OCI-LY1 (cell line): ENCODE measurements at regions not wholly inside any gene's neighbourhood (a gene's known extent, or its start where the extent isn't known, plus 50 kb on each side); places are given as distances from the start of the nearest gene placed in this dataset.
A peak's percentile ranks its signal among the peaks of the same experiment; 100 is the strongest.

Experiments used
- H2AFZ ChIP-seq: fragments of 200-600 bp; sonication (generic), shearing (Covaris generic); 2 replicates; pipeline ENCODE4 v1.6.0; 2014; ENCODE audit warnings: antibody characterized with exemption, mild to moderate bottlenecking, low read length
- H3F3A ChIP-seq: fragments of 200-600 bp; sonication (generic), shearing (Covaris generic); 2 replicates; pipeline ENCODE4 v1.6.0; 2014; ENCODE audit warnings: mild to moderate bottlenecking, antibody characterized with exemption, low read length, moderate library complexity; ENCODE audit not compliant: insufficient read depth
- H3K27ac ChIP-seq: fragments of 200-600 bp; sonication (generic); 2 replicates; pipeline ENCODE4 v1.5.1; 2014; ENCODE audit warnings: low read length, mixed run types, mild to moderate bottlenecking, low read depth; ENCODE audit not compliant: poor library complexity, severe bottlenecking
- H3K27me3 ChIP-seq: fragments of 200-600 bp; sonication (generic); 2 replicates; pipeline ENCODE4 v1.6.0; 2014; ENCODE audit warnings: antibody characterized with exemption, mild to moderate bottlenecking, low read length, moderate library complexity; ENCODE audit not compliant: insufficient read depth
- H3K36me3 ChIP-seq: fragments of 200-600 bp; sonication (generic); 2 replicates; pipeline ENCODE4 v1.6.1; 2014; ENCODE audit warnings: mild to moderate bottlenecking, antibody characterized with exemption, low read length, moderate library complexity, mixed read lengths; ENCODE audit not compliant: insufficient read depth
- H3K4me1 ChIP-seq: fragments of 200-600 bp; sonication (generic); 2 replicates; pipeline ENCODE4 v1.5.1; 2014; ENCODE audit warnings: mild to moderate bottlenecking, low read length, moderate library complexity; ENCODE audit not compliant: insufficient read depth, severe bottlenecking
- H3K4me2 ChIP-seq: fragments of 200-600 bp; sonication (generic), shearing (Covaris generic); 2 replicates; pipeline ENCODE4 v1.6.1; 2014; ENCODE audit warnings: low read length
- H3K4me3 ChIP-seq: fragments of 200-600 bp; sonication (generic); 2 replicates; pipeline ENCODE4 v1.5.1; 2014; ENCODE audit warnings: low read length, low read depth, mild to moderate bottlenecking, mixed read lengths; ENCODE audit not compliant: poor library complexity, severe bottlenecking
- H3K79me2 ChIP-seq: fragments of 200-600 bp; shearing (Covaris generic); 2 replicates; pipeline ENCODE4 v1.6.1; 2016; ENCODE audit warnings: mixed run types, low read length, mixed read lengths; ENCODE audit not compliant: insufficient read depth
- H3K9ac ChIP-seq: fragments of 200-600 bp; sonication (generic), shearing (Covaris generic); 2 replicates; pipeline ENCODE4 v1.6.1; 2014; ENCODE audit warnings: mild to moderate bottlenecking, low read length, mixed read lengths
- H3K9me2 ChIP-seq: fragments of 200-600 bp; sonication (generic), shearing (Covaris generic); 2 replicates; pipeline ENCODE4 v1.6.1; 2014; ENCODE audit warnings: low read depth, mild to moderate bottlenecking, low read length, mixed read lengths
- H3K9me3 ChIP-seq: fragments of 200-600 bp; shearing (Covaris generic); 2 replicates; pipeline ENCODE4 v1.6.1; 2014; ENCODE audit warnings: low read length, mixed read lengths
- H4K20me1 ChIP-seq: fragments of 200-600 bp; sonication (generic), shearing (Covaris generic); 2 replicates; pipeline ENCODE4 v1.6.0; 2016; ENCODE audit warnings: mild to moderate bottlenecking, low read length; ENCODE audit not compliant: insufficient read depth
- CTCF ChIP-seq: fragments of 200-600 bp; sonication (generic), shearing (Covaris generic); IDR thresholded peaks from 2 replicates; pipeline ENCODE4 v1.5.1; 2017; ENCODE audit warnings: mild to moderate bottlenecking, antibody characterized with exemption, low read length, moderate library complexity, mixed read lengths
- EZH2 ChIP-seq: fragments of 200-600 bp; sonication (generic), shearing (Covaris generic); IDR thresholded peaks from 2 replicates; pipeline ENCODE4 v1.8.0; 2017; ENCODE audit warnings: borderline replicate concordance, mixed run types, mild to moderate bottlenecking, antibody characterized with exemption, low read length, moderate library complexity, mixed read lengths

GRCh38 chr16:85528528-85529387 is 84.4 kb upstream of the GSE1 start:
- no peak overlapping the region for H3K9ac ChIP-seq

GRCh38 chr16:85529489-85530369 is 83.4 kb upstream of the GSE1 start:
- Histone ChIP-seq H2AFZ (no peak overlapping the region), H3K9me3 (no peaks in the 10 kb centered on the region), H3K4me3 (no peak overlapping the region), H3K4me1 (peaks cover 7% of the 10 kb centered on the region), H3K79me2 (no peaks in the 10 kb centered on the region), H3K27me3 (no peaks in the 10 kb centered on the region; the same call in 1 of the 2 replicates), H3K27ac (no peak overlapping the region), H3K36me3 (no peaks in the 10 kb centered on the region), H3F3A (no peaks in the 10 kb centered on the region), H3K9me2 (no peaks in the 10 kb centered on the region), H4K20me1 (no peaks in the 10 kb centered on the region), H3K9ac (no peak overlapping the region), H3K4me2 (no peak overlapping the region)
- TF ChIP-seq CTCF (no peak), EZH2 (no peak)

More at GRCh38 chr16:85528528-85529387, 84.4 kb upstream of the GSE1 start:
- Histone ChIP-seq H3K9me3 (no peaks in the 10 kb centered on the region), H3K9me2 (no peaks in the 10 kb centered on the region), H3K4me1 (peaks cover 17% of the 10 kb centered on the region), H3K4me3 (no peak overlapping the region), H3K4me2 (no peak overlapping the region), H3F3A (no peaks in the 10 kb centered on the region), H2AFZ (no peak overlapping the region), H3K36me3 (no peaks in the 10 kb centered on the region), H3K27me3 (no peaks in the 10 kb centered on the region; the same call in 1 of the 2 replicates), H3K27ac (no peak overlapping the region), H4K20me1 (no peaks in the 10 kb centered on the region), H3K79me2 (no peaks in the 10 kb centered on the region)
- TF ChIP-seq EZH2 (no peak), CTCF (peak; percentile 66)

- Histone ChIP-seq H3K9me3 (no peaks in the 10 kb centered on the region), H3K9ac (no peak overlapping the region)
These were observed 82.8 kb upstream of the GSE1 start for GRCh38 chr16:85530370-85530739.

More at GRCh38 chr16:85530370-85530739, 82.8 kb upstream of the GSE1 start:
- no peak overlapping the region for H3K27ac ChIP-seq
- no peaks in the 10 kb centered on the region for H4K20me1 ChIP-seq
- H3K79me2 ChIP-seq: no peaks in the 10 kb centered on the region
- H3F3A ChIP-seq: no peaks in the 10 kb centered on the region
- no peaks in the 10 kb centered on the region for H3K36me3 ChIP-seq
- peaks cover 3% of the 10 kb centered on the region; the same call in 1 of the 2 replicates for H3K27me3 ChIP-seq
- H2AFZ ChIP-seq: no peak overlapping the region
- TF ChIP-seq CTCF (no peak), EZH2 (no peak)
- H3K4me3 ChIP-seq: no peak overlapping the region
- peaks cover 1% of the 10 kb centered on the region for H3K4me1 ChIP-seq
- H3K9me2 ChIP-seq: no peaks in the 10 kb centered on the region
- H3K4me2 ChIP-seq: no peak overlapping the region
